ENCODE measurements at regions not wholly inside any gene's neighbourhood (a gene's known extent, or its start where the extent isn't known, plus 50 kb on each side); places are given as distances from the start of the nearest gene placed in this dataset.

GRCh38 chr17:72022328-72023275 is 98.2 kb upstream of the SOX9 start:
- peaks cover 13% of the 10 kb centered on the region; the same call in 1 of the 2 replicates for H3K4me1 ChIP-seq (ENCODE audit: insufficient read depth, low read length)
- no peak overlapping the region for H3K9ac ChIP-seq (ENCODE audit: low read depth, low read length)
- H3K36me3 ChIP-seq (ENCODE audit: insufficient read depth, low read length), result no peaks in the 10 kb centered on the region
- no peaks in the 10 kb centered on the region for H3K9me3 ChIP-seq (ENCODE audit: control insufficient read depth, insufficient read depth, low read length)

GRCh38 chr17:72024457-72024856 is 96.4 kb upstream of the SOX9 start:
- no peak overlapping the region for H3K9ac ChIP-seq (ENCODE audit: low read depth, low read length)
- H3K36me3 ChIP-seq (ENCODE audit: insufficient read depth, low read length), result no peaks in the 10 kb centered on the region
- H3K4me1 ChIP-seq (ENCODE audit: insufficient read depth, low read length), result peaks cover 22% of the 10 kb centered on the region
- H3K9me3 ChIP-seq (ENCODE audit: control insufficient read depth, insufficient read depth, low read length), result no peaks in the 10 kb centered on the region

GRCh38 chr17:72025113-72025512 is 95.7 kb upstream of the SOX9 start:
- H3K9me3 ChIP-seq (ENCODE audit: control insufficient read depth, insufficient read depth, low read length), result no peaks in the 10 kb centered on the region
- H3K36me3 ChIP-seq (ENCODE audit: insufficient read depth, low read length), result no peaks in the 10 kb centered on the region
- H3K9ac ChIP-seq (ENCODE audit: low read depth, low read length), result no peak overlapping the region
- H3K4me1 ChIP-seq (ENCODE audit: insufficient read depth, low read length), result peaks cover 27% of the 10 kb centered on the region

- Histone ChIP-seq H3K4me1 (ENCODE audit: insufficient read depth, low read length) (peaks cover 46% of the 10 kb centered on the region), H3K36me3 (ENCODE audit: insufficient read depth, low read length) (no peaks in the 10 kb centered on the region), H3K9me3 (ENCODE audit: control insufficient read depth, insufficient read depth, low read length) (no peaks in the 10 kb centered on the region), H3K9ac (ENCODE audit: low read depth, low read length) (peak overlapping the region; percentile 47)
These were observed 90.5 kb upstream of the SOX9 start for GRCh38 chr17:72030067-72030899.

GRCh38 chr17:72031219-72031884 is 89.5 kb upstream of the SOX9 start:
- no peak overlapping the region for H3K9ac ChIP-seq (ENCODE audit: low read depth, low read length)
- H3K36me3 ChIP-seq (ENCODE audit: insufficient read depth, low read length), result no peaks in the 10 kb centered on the region
- H3K4me1 ChIP-seq (ENCODE audit: insufficient read depth, low read length), result peaks cover 45% of the 10 kb centered on the region
- H3K9me3 ChIP-seq (ENCODE audit: control insufficient read depth, insufficient read depth, low read length), result no peaks in the 10 kb centered on the region

GRCh38 chr17:72033334-72033733 is 87.5 kb upstream of the SOX9 start:
- Histone ChIP-seq H3K9me3 (ENCODE audit: control insufficient read depth, insufficient read depth, low read length) (no peaks in the 10 kb centered on the region), H3K9ac (ENCODE audit: low read depth, low read length) (no peak overlapping the region), H3K36me3 (ENCODE audit: insufficient read depth, low read length) (no peaks in the 10 kb centered on the region), H3K4me1 (ENCODE audit: insufficient read depth, low read length) (peaks cover 35% of the 10 kb centered on the region)

- Histone ChIP-seq H3K9ac (ENCODE audit: low read depth, low read length) (no peak overlapping the region), H3K36me3 (ENCODE audit: insufficient read depth, low read length) (no peaks in the 10 kb centered on the region), H3K4me1 (ENCODE audit: insufficient read depth, low read length) (peaks cover 31% of the 10 kb centered on the region), H3K9me3 (ENCODE audit: control insufficient read depth, insufficient read depth, low read length) (no peaks in the 10 kb centered on the region)
These were observed 86.8 kb upstream of the SOX9 start for GRCh38 chr17:72034000-72034399.

- Histone ChIP-seq H3K9me3 (ENCODE audit: control insufficient read depth, insufficient read depth, low read length) (no peaks in the 10 kb centered on the region), H3K36me3 (ENCODE audit: insufficient read depth, low read length) (no peaks in the 10 kb centered on the region), H3K9ac (ENCODE audit: low read depth, low read length) (no peak overlapping the region), H3K4me1 (ENCODE audit: insufficient read depth, low read length) (peaks cover 10% of the 10 kb centered on the region; the same call in 1 of the 2 replicates)
These were observed 82.4 kb upstream of the SOX9 start for GRCh38 chr17:72038427-72038826.

GRCh38 chr17:72039490-72039889 is 81.3 kb upstream of the SOX9 start:
- no peaks in the 10 kb centered on the region for H3K9me3 ChIP-seq (ENCODE audit: control insufficient read depth, insufficient read depth, low read length)
- H3K9ac ChIP-seq (ENCODE audit: low read depth, low read length), result no peak overlapping the region
- peaks cover 3% of the 10 kb centered on the region; the same call in 1 of the 2 replicates for H3K4me1 ChIP-seq (ENCODE audit: insufficient read depth, low read length)
- H3K36me3 ChIP-seq (ENCODE audit: insufficient read depth, low read length), result no peaks in the 10 kb centered on the region

GRCh38 chr17:72046178-72046577 is 74.6 kb upstream of the SOX9 start:
- no peak overlapping the region for H3K9ac ChIP-seq (ENCODE audit: low read depth, low read length)
- H3K4me1 ChIP-seq (ENCODE audit: insufficient read depth, low read length), result no peaks in the 10 kb centered on the region
- no peaks in the 10 kb centered on the region for H3K9me3 ChIP-seq (ENCODE audit: control insufficient read depth, insufficient read depth, low read length)
- H3K36me3 ChIP-seq (ENCODE audit: insufficient read depth, low read length), result no peaks in the 10 kb centered on the region

GRCh38 chr17:72046643-72047612 is 73.9 kb upstream of the SOX9 start:
- Histone ChIP-seq H3K9ac (ENCODE audit: low read depth, low read length) (no peak overlapping the region), H3K9me3 (ENCODE audit: control insufficient read depth, insufficient read depth, low read length) (no peaks in the 10 kb centered on the region), H3K4me1 (ENCODE audit: insufficient read depth, low read length) (no peaks in the 10 kb centered on the region), H3K36me3 (ENCODE audit: insufficient read depth, low read length) (no peaks in the 10 kb centered on the region)

- Histone ChIP-seq H3K9me3 (ENCODE audit: control insufficient read depth, insufficient read depth, low read length) (no peaks in the 10 kb centered on the region), H3K4me1 (ENCODE audit: insufficient read depth, low read length) (no peaks in the 10 kb centered on the region), H3K9ac (ENCODE audit: low read depth, low read length) (no peak overlapping the region), H3K36me3 (ENCODE audit: insufficient read depth, low read length) (no peaks in the 10 kb centered on the region)
These were observed 70.9 kb upstream of the SOX9 start for GRCh38 chr17:72049914-72050313.

- Histone ChIP-seq H3K36me3 (ENCODE audit: insufficient read depth, low read length) (no peaks in the 10 kb centered on the region), H3K9ac (ENCODE audit: low read depth, low read length) (no peak overlapping the region), H3K9me3 (ENCODE audit: control insufficient read depth, insufficient read depth, low read length) (no peaks in the 10 kb centered on the region), H3K4me1 (ENCODE audit: insufficient read depth, low read length) (peaks cover 4% of the 10 kb centered on the region; the same call in 1 of the 2 replicates)
These were observed 67.8 kb upstream of the SOX9 start for GRCh38 chr17:72053036-72053435.

Measured in ES-I3 (cell line).